ENCODE measurements at regions not wholly inside any gene's neighbourhood (a gene's known extent, or its start where the extent isn't known, plus 50 kb on each side); places are given as distances from the start of the nearest gene placed in this dataset.

DNA sequence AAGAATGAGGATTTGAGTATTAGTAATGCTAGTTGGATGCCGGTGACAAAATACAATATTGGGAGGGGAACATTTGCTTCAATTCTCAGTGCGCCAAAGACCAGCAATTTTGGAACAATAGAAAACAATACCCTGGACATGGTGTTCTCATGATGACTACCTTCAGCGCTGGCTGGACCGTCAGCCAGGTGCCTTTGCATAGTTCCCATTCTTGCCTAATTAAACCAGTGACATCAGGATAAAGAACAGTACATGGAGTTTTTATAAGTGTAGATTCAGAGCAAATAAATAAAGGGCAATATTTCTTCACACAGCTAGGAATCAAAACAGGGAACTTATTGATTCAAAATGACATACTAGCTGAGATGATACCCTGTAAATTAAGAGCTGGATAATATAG lies 404.8 kb upstream of the RORA start:
- TF ChIP-seq FOXM1 (IDR thresholded peaks at IDR 0.05; ENCODE audit: borderline replicate concordance): no peak
- TF ChIP-seq SP1 (IDR thresholded peaks at IDR 0.05): no peak

All from HEK293T (cell line).